ENCODE measurements at regions not wholly inside any gene's neighbourhood (a gene's known extent, or its start where the extent isn't known, plus 50 kb on each side); places are given as distances from the start of the nearest gene placed in this dataset.
"Not testable (repeated sequence)": the region's sequence is repeated elsewhere in the genome, so short reads cannot be mapped to it uniquely, and the experiment has no call there.

DNA sequence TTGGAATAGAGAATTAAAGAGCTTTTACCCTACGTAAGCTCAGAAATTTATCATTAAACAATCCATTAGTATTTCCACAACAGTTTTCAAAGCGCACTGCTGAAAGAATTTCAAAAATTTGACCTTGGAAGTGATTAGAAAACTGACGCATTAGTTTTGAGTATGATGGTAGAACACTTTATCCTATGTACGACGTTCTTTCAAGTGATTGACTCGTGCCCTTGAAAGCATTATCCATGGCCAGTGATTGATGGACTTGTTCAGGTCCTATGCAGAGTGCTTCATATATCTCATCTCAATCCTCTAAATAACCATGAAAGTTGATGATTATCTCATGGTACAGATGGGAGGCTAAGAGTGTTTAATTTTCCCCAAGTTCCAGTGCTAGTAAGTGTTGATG, 697.2 kb downstream of the USP25 start:
- ChIA-PET CTCF (no interaction called here), POLR2A (no interaction called here)

DNA sequence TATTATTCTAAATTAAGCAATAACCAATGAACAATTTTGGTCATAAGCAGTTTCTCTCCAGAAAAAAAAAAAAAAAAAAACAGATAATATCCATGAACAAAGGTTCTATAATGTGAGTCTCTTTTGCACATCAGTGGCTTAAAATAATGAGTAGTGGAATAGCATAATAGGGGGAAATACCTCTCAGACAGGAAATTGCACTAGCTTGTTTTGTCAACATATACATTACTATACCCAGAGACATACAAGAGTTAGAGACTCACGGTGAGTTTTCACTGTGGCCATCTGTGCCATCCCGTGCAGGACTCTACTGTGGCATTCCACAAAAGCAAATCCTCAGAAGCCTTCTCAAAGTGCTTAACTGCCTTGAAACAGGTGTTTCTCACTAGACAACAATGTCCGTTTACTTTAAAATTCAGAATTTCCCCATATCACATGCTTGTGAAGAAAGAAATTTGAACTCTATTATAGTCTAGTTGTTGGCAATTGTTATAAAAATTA, 697.9 kb downstream of the USP25 start:
- CTCF ChIA-PET, result no interaction called here
- POLR2A ChIA-PET, result no interaction called here

DNA sequence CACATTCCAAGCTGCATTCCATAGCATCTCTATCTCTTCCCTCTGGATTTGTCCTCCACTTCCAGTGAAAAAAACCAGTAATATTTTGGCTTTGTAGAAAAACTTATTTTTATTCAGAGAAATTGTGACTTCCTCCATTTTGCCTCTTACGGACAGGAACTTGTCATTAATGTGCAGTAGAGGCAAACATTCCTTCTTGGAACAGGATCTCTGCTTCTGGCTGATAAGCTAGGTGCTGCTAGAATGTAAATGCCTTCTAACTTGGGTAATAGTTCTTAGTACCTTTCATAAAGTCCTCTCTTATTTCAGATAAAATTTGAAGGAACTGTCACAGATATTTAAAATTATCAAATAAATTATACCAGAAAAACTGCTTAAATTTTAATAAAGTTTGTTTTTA, 707.8 kb downstream of the USP25 start:
- ChIA-PET CTCF (no interaction called here), POLR2A (no interaction called here)

DNA sequence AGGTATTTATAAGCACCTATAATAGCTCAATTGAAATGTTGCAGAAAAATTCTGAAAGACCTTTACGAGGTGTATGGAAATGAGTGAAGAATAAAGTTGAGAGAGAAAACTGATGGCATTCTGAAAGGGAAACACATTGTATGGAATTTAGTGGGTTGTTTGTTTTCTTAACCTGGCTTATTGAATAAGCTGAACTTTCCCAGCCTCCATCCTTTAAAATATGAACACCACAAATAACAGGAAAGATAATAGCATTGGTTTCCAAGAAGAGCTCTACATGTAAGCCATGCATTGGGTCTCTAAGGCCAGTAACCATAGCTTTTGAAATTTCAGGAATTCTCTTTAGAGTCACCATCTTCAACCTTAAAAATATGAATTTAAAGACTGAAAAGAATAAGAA, 709.0 kb downstream of the USP25 start:
- POLR2A ChIA-PET, result no interaction called here
- CTCF ChIA-PET, result interaction anchor here (0.9 kb wide), 1 partner anchor 20 kb away, joined by 3 read pairs; no protein-coding TSS in a partner anchor

DNA sequence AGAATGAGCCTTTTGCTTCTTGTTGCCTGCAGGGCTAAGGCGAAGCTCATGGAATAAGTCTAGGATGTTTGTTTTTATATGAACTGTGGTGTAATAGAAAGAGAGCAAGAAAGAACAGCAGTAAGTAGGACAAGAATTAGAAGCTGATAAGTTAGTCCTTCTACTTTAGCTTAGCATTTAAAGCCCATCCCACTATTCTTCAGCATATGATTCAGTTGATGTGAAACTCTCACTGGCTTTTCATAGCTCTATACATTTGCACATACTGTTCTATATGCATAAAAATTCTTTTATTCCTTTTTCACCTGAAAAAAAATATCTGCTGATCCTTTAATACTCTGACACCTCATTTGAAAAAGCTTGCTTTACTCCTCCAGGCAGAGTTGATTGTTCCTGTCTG, 712.0 kb downstream of the USP25 start:
- CTCF ChIA-PET, result no interaction called here
- POLR2A ChIA-PET, result no interaction called here

DNA sequence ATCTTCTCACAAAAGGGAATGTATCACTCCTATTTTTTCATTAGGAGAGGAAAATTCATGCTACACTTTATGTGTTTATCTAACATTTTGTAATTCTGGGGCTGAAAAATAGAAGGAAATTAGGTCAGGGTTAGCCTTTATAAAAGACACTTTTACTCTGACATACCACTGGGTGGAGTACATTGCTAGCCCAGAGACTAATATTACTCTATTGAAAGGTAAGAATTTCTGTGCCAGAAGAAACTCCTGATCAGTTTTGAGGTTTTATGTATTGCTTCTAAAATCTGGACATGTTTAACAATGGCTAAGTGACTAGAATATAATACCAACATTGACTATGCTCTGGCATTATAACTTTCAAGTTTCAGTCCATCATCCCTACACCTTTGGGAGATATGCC, 724.6 kb downstream of the USP25 start:
- POLR2A ChIA-PET, result no interaction called here
- CTCF ChIA-PET, result no interaction called here

DNA sequence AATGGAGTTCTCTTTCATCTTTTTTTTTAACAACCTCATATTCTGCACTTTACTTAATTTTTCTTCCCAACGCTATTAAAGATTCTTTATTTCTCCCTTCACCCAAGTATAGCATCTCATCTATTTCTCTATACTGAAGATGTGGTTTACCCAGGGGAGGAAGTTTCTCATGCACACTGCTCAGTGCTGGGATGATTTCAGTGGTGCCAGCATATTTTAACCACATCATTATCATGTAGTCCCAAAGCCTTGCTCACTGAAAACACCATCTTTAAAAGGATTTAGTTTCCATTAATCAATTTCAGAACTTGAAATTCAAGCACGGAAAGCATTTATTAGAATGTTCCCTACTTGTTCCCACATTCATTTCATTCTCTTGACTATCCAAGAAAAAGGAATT, 725.7 kb downstream of the USP25 start:
- ChIA-PET POLR2A (no interaction called here), CTCF (no interaction called here)

DNA sequence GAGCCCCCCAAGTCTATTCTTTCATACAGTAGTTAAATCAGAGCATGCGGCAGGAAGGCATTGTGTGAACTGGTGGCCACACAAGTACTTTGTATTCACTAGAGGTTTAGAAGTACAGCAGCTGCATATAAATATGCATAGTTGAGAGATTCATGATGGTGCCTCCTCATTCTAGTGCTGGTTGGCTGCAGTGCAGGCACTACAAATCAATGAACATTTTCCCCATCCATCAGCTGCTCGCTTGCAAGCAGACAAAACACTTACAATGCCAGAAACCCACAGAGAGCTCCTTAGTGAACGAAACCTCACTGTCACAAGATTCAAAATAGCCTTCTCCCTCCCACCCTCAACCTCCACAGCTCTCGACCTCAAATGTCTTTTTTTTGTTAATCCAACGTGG, 726.2 kb downstream of the USP25 start:
- POLR2A ChIA-PET, result no interaction called here
- CTCF ChIA-PET, result no interaction called here

DNA sequence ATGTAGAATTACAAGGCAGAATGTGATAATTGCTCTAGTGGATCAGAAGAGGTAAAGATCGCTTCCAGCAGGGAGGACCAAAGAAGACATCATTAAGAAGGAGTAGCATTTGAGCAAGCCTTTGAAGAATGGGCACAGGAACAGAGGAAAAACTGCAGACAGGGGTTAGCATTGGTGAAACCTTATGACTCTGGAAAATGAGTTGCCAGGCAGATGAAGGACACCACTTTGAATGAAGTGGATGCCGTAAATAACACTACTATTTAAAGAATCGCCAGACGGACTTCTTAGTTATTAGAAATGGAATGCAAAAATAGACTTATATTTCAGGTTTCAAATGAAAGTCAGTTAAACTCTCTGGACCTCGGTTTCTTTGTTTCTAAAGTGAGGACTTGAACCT, 727.7 kb downstream of the USP25 start:
- ChIA-PET POLR2A (no interaction called here), CTCF (no interaction called here)

DNA sequence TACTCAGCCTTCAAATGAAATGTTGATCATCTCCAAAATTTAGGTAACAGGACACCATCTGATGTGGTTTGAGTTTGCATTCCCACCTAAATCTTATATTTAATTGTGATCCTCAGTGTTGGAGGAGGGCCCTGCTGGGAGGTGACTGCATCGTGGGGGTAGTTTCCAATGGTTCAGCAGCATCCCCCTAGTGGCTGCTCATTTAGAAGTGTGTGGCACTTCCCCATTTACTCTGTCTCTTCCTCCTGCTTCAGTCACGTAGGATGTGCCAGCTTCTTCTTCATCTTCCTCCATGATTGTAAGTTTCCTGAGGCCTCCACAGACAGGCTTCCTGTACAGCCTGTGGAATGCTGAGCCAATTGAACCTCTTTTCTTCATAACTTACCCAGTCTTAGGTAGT, 731.2 kb downstream of the USP25 start:
- CTCF ChIA-PET, result no interaction called here
- POLR2A ChIA-PET, result no interaction called here

DNA sequence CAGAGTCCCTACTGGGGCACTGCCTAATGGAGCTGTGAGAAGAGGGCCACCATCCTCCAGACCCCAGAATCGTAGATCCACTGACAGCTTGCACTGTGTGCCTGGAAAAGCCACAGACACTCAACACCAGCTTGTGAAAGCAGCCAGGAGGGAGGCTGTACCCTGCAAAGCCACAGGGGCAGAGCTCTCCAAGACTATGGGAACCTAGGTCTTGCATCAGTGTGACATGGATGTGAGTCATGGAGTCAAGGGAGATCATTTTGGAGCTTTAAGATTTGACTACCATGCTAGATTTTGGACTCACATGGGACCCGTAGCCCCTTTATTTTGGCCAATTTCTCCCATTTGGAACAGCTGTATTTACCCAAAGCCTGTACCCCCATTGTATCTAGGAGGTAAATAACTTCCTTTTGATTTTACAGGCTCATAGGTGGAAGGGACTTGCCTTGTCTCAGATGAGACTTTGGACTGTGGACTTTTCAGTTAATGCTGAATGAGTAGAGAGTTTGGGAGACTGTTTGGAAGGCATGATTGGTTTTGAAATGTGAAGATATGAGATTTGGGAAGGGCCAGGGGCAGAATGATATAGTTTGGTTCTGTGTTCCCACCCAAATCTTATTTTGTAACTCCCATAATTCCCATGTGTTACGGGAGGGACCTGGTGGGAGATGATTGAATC, 734.6 kb downstream of the USP25 start:
- POLR2A ChIA-PET, CTCF ChIA-PET: not testable (repeated sequence)

DNA sequence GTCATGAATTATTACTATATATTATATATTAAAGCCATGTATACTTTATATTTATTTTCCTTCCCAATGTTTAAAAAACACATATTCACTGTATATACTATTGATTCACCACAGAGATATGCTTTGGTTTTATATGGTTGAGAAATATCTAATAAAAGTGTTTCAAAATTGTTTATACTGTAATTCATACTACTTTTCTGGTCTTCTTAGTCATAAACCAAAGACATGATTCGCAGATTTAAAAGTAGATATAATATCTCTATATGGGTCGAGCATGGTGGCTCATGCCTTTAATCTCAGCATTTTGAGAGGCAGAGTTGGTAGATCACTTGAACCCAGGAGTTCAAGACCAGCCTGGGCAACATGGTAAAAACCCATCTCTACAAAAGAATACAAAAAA, 738.4 kb downstream of the USP25 start:
- ChIA-PET CTCF (no interaction called here), POLR2A (no interaction called here)

DNA sequence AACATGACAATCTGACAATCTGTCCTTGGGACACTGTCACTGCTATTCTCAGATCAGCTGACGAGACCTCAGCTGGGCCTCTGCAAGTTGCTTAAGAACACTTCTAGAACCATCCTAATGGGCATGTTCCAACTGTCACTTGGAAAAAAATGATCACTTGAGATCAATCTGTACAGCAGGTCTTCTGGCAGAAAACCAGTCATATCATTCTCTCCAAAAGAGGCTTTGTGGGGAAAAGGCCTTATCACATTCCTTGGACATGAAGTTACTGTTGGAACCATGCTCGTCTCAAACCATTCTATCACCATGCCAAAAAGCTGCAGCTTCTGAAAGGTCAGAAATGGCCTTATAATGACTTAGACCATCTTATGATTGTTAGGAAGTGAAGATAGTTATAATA, 744.2 kb downstream of the USP25 start:
- ChIA-PET CTCF (no interaction called here), POLR2A (no interaction called here)

DNA sequence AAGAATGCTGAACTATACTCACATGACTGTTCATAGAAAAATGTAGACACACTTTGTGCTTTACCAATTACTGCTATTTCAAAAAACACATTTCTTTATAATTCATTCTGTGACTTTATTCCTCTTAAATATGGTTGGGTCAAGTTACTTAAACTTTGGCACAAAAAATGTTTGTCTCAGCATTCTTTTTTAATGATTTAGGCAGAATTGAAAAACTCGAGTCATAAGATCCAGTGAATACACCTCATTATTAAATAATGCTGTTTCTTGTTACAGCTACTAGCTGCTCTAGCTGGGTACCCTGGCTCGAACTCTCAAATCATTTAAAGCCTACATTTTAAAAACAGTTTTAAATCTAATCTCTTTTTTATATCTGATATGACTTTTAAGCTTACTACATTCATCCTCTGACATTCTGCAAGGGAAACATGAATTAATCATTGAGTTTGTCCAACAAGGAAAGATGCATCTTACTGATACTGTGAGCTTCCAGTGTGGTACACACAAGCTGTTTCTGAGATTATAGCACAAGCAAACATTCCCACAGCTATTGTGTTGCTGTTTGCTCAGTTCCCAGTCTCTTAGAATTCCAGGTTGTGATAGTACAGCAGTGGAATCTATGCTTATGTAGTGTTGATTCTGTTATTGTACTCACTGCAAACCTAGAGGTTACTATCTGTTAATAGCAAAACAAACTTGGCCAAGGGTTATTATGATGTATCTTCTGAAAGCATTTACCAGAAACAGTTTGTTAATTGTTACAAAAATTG, 746.5 kb downstream of the USP25 start:
- CTCF ChIA-PET, result no interaction called here
- POLR2A ChIA-PET, result no interaction called here

DNA sequence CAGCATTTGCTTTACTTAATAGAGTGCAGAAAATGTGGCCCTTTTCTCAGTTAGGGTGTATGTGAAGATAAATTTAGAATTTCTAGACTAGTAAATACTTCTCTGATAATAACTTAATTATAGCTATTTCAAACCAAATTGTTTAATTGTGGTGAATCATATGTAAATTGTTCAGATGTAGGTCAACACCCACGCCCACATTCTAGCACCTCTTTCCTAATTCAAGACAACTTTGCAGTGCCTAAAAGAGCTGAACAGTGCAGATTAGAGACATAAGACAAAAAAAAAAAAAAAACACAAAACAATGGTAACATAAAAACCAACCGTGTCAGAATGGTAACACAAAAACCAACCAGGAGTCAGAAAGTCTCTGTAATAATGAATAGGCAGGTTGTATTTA, 758.3 kb downstream of the USP25 start:
- POLR2A ChIA-PET, result no interaction called here
- CTCF ChIA-PET, result no interaction called here

DNA sequence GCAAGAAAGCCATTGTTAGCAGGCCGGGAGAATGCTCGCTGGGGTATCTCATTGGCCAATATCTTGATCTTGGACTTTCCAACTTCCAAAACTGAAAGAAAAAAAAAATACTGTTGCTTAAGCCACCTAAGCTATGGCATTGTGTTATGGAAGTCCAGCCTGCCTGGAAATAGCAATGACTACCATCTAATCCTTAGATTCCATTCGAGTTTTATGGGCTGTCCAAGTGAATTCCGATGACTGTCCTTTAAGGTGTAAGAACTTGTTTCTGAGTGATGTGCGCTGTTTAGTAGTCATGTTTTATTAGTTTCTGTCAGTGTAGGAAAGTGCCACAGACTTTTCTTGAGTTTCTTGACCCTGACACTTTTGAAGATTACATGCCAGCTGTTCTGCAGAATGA, 762.6 kb downstream of the USP25 start:
- POLR2A ChIA-PET, result no interaction called here

DNA sequence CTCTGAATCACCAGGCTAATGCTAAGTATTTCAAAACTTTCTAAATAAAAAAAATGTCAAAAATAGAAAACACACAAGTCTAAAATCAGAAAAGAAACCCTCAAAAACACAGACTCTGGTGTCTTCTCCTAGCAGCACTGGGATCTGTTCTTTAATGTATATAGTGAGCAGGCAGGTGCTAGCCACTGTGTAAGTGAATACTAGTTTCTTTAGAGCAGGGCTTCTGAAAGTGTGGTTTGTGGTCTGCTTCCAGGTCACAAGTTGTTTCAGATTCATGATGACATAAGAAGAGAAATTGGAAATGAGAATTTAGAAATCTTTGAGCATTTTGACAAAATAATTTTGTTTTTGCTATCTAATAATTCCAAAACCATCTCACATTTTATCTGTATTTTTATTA, 763.1 kb downstream of the USP25 start:
- POLR2A ChIA-PET, result no interaction called here
- CTCF ChIA-PET, result no interaction called here

More for the DNA sequence above, 762.6 kb downstream of the USP25 start:
- CTCF ChIA-PET, result no interaction called here

DNA sequence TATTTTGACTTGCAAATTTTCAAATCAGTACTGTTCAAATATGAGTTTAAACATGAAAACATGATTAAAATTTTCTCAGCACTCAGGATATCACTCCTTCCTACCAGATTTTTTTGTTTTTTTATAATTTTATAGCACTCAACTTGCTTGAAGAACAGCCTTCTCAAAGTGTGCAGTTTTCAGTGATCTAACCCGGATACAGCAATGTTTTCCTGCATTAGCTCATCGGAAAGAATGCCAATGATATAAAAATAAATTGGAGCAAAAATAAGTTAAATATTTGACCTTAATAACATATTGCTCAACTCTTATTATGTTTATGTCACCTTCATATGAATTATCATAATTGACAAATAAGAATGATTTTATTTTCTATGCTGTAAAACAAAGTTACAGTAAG, 766.8 kb downstream of the USP25 start:
- POLR2A ChIA-PET, result no interaction called here
- CTCF ChIA-PET, result no interaction called here

DNA sequence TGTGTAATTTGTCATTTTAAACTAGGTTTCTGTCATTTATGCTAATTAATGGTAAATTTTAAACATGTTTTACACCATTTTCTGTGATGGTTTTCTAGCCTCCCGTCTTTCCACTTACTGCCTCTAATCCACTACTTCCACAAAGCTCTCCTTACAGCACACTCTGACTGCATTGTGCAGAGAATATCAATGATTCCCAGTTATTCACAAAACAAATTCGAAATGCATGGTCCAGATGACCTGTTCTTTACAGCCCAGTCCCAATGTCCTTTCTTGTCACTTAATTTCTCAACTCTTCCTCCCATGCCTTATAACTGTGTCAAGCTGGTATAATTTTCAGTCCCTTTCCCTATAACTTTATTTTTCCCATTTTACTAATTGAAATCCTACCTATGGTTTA, 770.5 kb downstream of the USP25 start:
- ChIA-PET POLR2A (no interaction called here), CTCF (no interaction called here)

DNA sequence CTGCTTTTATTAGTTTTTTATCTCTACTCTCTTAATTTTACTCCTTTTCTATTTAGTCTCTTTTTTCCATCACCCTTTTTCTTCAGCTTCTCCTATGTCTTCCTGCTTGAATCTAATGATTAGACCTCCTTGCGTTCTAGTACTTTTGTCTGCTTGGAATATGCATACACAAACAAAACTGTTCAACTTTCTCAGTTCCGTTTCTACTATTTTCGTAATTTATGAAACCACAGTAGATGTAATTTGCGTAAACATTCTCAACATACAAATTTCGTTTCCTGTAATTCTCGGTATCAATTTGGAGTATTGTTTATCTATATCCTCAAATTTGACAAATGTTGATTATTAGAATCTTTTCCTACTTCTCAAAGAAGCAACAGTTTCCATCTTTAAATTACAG, 772.5 kb downstream of the USP25 start:
- ChIA-PET CTCF (no interaction called here), POLR2A (no interaction called here)

DNA sequence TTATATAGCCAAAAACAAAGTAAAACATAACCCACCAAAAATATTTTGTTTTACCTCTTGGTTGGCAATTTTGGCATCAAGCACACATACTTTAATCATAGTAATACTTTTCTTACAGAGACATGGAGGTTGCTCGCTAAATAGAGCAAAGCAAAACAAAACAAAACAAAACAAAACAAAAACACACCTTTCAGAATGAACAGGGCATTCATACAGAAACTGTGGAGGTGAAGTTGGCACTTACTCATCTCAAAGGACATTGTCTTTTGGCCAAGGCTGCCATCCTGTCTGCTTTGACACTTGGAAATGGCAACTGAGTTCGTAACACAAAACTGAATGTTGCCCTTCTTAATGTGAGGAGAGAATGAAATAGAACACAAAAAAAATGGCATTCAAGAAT, 773.1 kb downstream of the USP25 start:
- CTCF ChIA-PET, result no interaction called here
- POLR2A ChIA-PET, result no interaction called here

DNA sequence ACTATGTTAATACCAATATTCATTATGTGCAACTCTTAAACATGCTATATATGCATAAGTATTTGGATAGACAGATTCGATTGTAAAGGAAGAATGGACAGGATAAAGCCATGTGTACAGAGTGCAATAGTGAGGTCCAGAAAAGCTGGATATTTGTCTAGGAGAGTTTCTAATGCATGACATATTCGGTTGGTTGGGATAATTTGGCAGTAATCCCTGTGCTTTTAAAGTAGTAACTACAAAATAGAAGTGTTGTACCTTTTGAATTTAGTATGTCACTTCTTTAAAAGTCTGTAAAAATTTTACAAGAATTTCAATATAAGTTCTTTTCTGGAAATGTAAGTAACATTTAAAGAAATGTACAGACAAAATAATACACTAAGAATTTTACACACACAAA, 774.5 kb downstream of the USP25 start:
- CTCF ChIA-PET, result no interaction called here
- POLR2A ChIA-PET, result no interaction called here

Data from activated CD8-positive, alpha-beta memory T cell treated with anti-CD3 and anti-CD28 coated beads for 36 hours (primary cell).